Left ventricle myocardium superior (tissue), 1 donor: ENCODE measurements at regions not wholly inside any gene's neighbourhood (a gene's known extent, or its start where the extent isn't known, plus 50 kb on each side); places are given as distances from the start of the nearest gene placed in this dataset.

ENCODE experiments used
- ATAC-seq: fragments of 200-7000 bp; cut with Tn5 transposase; one replicate; pipeline ENCODE4 v1.9.1; 2020; ENCODE audit warnings: mild to moderate bottlenecking, moderate library complexity
- DNase-seq: peaks from one replicate; pipeline ENCODE4 v3.0.0-alpha.2; 2020
- intact Hi-C: fragments of 100-400 bp; cut with micrococcal nuclease; formaldehyde crosslinking; loops from one replicate; pipeline ENCODE4 v1.11.0; 2022
- donor health status: DM: no; HTN: yes; CAD: no; lungs with severe emphysema.

- ATAC-seq (no peak), DNase-seq (no peak)
- intact Hi-C loops = no loop called here
Observed at GRCh38 chr4:15349965-15350364, 77.9 kb upstream of the C1QTNF7 start.

- intact Hi-C loops = no loop called here
- no peak for DNase-seq
- ATAC-seq = peak; percentile 57
Observed at GRCh38 chr4:15352524-15352923, 75.3 kb upstream of the C1QTNF7 start.

GRCh38 chr4:15353207-15353606, 74.6 kb upstream of the C1QTNF7 start:
- ATAC-seq (no peak), DNase-seq (no peak)
- intact Hi-C loops = no loop called here

DNA sequence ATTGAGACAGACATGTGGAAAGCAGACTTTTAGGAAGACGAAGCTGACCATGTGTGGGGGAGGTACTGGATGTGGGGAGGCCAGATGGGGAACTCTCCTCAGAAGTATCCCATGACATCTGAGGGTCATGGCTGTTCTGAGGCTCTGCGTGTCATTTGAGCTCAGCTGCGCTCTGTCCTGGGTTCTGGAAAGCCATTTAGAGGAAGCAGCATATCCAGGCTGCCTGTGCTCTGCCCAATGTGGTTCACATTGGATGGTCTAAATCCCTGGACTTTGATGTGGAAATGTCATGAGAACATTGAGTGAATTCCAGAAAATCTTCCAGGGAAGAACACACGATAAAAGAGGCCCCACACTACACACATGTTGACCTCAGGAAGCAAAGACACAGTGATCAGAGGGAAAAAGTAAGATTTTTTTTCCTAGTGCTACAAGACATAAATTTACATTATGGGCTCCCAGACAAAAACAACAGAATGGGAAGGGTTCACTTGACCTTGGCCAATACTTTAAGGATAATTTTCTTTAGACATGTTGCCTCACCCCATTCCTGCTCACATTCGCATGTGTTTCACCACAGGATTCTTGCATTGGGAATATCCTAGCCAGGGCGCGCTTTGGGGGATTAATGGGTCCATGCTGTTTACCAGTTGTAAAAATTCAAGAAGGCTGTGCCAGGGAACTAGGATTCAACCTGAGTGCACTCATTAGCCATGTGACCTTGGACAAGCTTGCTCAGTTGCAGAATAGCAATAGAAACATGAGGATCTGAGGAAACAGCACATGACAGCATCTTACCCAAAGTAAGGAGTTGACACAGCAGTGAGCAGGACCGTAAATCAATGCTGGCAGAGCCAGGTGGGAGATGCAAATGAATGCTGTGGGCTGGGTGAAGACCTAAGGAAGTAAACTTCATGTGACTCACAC, 73.2 kb upstream of the C1QTNF7 start:
- intact Hi-C loops = no loop called here
- DNase-seq (no peak), ATAC-seq (no peak)

GRCh38 chr4:15361529-15361928, 66.3 kb upstream of the C1QTNF7 start:
- ATAC-seq = no peak
- intact Hi-C loops = no loop called here
- no peak for DNase-seq

DNA sequence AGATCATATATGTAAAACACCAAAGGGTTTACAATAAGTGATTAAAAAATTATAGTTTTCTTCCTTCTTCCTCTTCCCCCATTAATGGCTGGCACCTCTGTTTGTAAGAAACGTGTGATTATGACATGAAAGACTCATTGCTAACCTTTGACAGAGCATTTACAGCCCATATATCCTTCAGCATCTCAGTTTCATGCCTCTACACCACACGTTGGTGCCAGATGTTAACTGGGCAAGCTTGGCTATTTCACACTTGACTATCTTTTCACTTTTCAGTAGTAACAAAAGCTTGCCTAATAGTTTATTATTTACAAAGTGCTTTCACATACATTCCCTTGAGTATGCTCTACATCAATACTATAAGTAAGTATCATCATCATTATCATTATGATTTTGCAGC, 65.3 kb upstream of the C1QTNF7 start:
- intact Hi-C loops = no loop called here
- ATAC-seq = no peak

DNA sequence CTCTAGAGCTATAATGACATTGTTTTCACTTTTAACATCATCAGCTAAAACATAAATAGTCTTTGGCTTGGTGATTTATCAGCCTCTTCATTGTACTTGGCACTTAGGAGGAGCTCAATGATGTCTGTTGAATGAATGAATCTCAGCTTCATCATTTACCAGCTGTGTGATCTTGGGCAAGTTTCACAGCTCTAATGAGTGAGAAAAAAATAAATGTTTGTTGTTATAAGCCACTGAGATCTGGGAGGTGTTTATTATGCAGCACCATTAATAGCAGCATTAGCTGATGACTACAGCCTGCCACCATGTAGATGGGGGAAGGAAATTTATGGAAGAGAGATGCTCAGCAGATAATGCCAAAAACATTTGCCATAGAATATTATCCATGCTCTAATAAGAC, 63.6 kb upstream of the C1QTNF7 start:
- ATAC-seq (no peak), DNase-seq (no peak)
- intact Hi-C loops = no loop called here

More for the DNA sequence above, 65.3 kb upstream of the C1QTNF7 start:
- no peak for DNase-seq

DNA sequence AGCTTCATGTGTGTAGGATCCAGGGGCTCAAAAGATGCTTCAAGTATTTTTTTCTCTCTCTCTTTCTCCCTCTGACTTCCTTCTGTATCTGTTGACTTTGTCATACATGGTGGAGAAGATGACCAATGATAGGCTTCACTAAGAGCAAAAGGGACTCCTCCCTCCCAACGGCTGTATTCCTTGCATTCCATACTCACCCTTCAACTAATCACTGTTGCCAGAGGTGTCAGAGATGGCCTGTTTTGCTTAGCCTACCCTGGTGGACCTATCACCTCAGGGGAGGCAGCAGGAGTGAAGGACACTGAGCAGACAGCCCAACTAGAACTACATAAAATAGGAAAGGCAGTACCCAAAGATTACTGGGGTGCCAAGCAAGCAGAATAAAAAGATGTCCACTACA, 62.2 kb upstream of the C1QTNF7 start:
- ATAC-seq (no peak), DNase-seq (no peak)
- intact Hi-C loops = no loop called here

- ATAC-seq = no peak
- no peak for DNase-seq
- intact Hi-C loops = no loop called here
Observed at GRCh38 chr4:15366721-15367120, 61.1 kb upstream of the C1QTNF7 start.

DNA sequence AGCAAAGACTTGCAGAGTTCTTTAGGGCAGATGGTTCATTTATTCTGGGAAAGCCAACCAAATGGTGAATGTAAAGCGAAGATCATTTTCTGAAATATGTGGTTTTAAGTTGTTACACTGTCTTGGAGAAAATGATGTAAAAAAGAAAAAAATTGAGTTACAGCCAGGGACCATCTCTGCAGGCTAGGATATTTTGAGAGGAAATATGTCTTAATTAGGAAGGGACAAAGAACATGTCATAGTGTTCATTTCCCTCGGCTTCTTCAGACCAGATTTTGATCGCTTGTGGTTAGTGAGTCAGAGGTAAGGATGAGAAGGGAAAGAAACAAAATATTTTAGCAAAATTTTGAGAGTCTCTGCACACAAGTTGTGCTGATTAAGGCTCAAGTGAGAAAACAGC, 59.0 kb upstream of the C1QTNF7 start:
- DNase-seq (no peak), ATAC-seq (no peak)
- intact Hi-C loops = no loop called here

GRCh38 chr4:15370296-15370695, 57.5 kb upstream of the C1QTNF7 start:
- DNase-seq (no peak), ATAC-seq (no peak)
- intact Hi-C loops = no loop called here

DNA sequence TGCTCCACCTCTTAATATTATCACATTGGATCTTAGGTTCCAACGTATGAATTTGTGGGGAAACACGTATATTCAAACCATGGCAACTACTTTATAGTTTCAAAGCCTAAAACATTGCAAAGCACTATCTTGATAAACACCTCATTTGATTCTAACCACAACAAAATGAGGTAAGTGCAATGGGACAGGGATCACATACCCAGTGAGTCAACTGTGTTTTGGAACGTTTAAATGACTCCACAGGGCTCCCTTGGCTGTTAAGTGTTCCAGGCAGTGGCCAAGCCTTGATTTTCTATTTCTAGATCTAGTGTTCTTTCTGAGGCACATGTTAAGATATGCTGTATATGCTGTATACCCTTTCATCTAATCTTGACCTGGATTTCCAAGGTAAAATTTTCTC, 54.5 kb upstream of the C1QTNF7 start:
- intact Hi-C loops = no loop called here
- DNase-seq (no peak), ATAC-seq (peak; percentile 27)

GRCh38 chr4:15374656-15375055, 53.2 kb upstream of the C1QTNF7 start:
- ATAC-seq = peak; percentile 50
- intact Hi-C loops = no loop called here

DNA sequence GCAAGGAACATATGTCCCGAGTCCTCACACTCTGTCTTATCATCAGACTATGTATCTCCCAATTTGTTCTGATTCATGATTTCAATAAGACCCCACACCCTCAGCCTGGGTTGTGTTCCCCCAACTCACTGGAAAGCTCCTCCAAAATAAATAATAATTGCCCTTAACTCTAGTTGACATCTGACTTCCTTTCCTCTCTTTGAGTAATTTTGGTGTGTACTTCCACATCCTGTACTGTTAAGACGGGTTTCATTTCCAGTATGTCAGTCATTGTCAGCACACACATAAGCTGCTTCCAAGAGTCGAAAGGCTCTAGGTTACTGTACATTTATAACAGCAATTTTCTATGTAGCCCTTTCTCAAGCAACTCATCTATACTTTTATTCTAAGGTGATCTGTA, 52.2 kb upstream of the C1QTNF7 start:
- ATAC-seq = peak; percentile 53
- intact Hi-C loops = no loop called here
- DNase-seq = no peak

More at GRCh38 chr4:15374656-15375055, 53.2 kb upstream of the C1QTNF7 start:
- no peak for DNase-seq

DNA sequence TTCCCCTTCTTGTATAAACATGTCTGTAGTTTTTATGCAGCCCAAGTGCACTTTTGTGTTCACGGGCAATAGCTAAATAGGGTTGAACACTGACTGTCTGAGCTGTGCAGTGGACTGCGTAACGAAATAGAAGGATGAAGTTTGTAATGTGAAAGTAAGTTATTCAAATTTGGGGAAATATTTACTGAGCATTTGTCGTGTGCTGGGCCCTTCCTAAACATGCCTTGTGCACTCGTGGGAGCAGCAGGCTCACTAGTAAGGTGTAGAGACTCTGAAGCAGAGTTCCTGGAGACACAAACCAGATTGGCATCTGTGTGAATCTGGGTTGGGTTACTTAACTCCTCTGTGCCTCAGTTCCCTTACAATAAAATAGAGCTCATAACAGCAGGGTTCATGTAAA, 51.7 kb upstream of the C1QTNF7 start:
- DNase-seq (no peak), ATAC-seq (peak; percentile 17)
- intact Hi-C loops = no loop called here

DNA sequence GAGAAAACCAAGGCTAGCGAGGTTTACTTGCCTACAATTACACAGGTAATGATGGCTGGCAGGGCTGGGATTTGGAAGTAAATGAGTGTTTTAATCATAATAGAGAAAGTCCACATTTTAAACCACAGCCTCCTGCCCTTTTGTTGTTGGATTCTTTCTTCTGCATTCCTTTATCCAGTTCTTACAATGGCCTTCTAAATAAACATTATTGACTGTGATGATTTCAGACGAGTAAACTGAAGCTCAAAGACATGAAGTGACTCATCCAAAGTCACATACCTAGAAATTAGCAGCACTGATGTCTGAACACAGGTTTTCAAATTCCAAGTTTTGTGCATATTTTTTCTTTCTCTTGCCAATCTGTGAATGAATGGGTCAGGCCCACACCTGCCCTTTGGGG, 51.2 kb upstream of the C1QTNF7 start:
- no peak for ATAC-seq
- no peak for DNase-seq

More for the DNA sequence above, 51.2 kb upstream of the C1QTNF7 start:
- intact Hi-C loops = no loop called here
